Small intestine (tissue), 7 donors: ENCODE measurements at regions not wholly inside any gene's neighbourhood (a gene's known extent, or its start where the extent isn't known, plus 50 kb on each side); places are given as distances from the start of the nearest gene placed in this dataset.
A peak's percentile ranks its signal among the peaks of the same experiment; 100 is the strongest.

Source experiments
- DNase-seq, 2 donors: peaks; one replicate each; pipeline versions ENCODE4 v3.0.0 to v3.0.0-alpha.2; 2013
- FAIRE-seq: peaks from 2 replicates; lab custom pipeline; 2012; peaks lifted over from hg19 to GRCh38; lab: Jason Lieb, UNC
- H3K27ac ChIP-seq, 3 donors: one replicate each; pipeline ENCODE4 v1.5.1; 2013; ENCODE audit warnings: low read length in 2 of 3, mild to moderate bottlenecking in 2 of 3, control low read depth in 1 of 3, inconsistent platforms in 1 of 3, low read depth in 1 of 3, moderate library complexity in 1 of 3
- H3K27me3 ChIP-seq, 3 donors: one replicate each; pipeline ENCODE4 v1.6.1; 2013; ENCODE audit warnings: low read length in 3 of 3, inconsistent platforms in 1 of 3; ENCODE audit not compliant: control insufficient read depth in 3 of 3, insufficient read depth in 3 of 3
- H3K36me3 ChIP-seq, 3 donors: one replicate each; pipeline ENCODE4 v1.6.1; 2013; ENCODE audit warnings: low read length in 3 of 3, inconsistent platforms in 1 of 3, low read depth in 1 of 3, mild to moderate bottlenecking in 1 of 3, moderate library complexity in 1 of 3; ENCODE audit not compliant: control insufficient read depth in 3 of 3, insufficient read depth in 2 of 3
- H3K4me1 ChIP-seq, 3 donors: one replicate each; pipeline ENCODE4 v1.6.1; 2013; ENCODE audit warnings: low read length in 2 of 3, inconsistent platforms in 1 of 3, low read depth in 1 of 3, mild to moderate bottlenecking in 1 of 3, moderate library complexity in 1 of 3; ENCODE audit not compliant: control insufficient read depth in 3 of 3, insufficient read depth in 2 of 3
- H3K4me3 ChIP-seq, 3 donors: one replicate each; pipeline ENCODE4 v1.5.1; 2013; ENCODE audit warnings: low read length in 3 of 3, control low read depth in 1 of 3, inconsistent platforms in 1 of 3, low read depth in 1 of 3, mild to moderate bottlenecking in 1 of 3, moderate library complexity in 1 of 3
- H3K9me3 ChIP-seq, 2 donors: one replicate each; pipeline ENCODE4 v1.6.1; 2013; ENCODE audit warnings: low read depth in 1 of 2, low read length in 1 of 2; ENCODE audit not compliant: control insufficient read depth in 2 of 2, insufficient read depth in 1 of 2
- WGBS, 3 donors: extraction: QIAGEN DNeasy Blood & Tissue Kit; methylation state at CpG; one replicate each; pipeline ENCODE4 v1.1.7; 2013; 5-methylcytosine and 5-hydroxymethylcytosine counted together
- donor health status: healthy with polysubstance abuse.
- donor health status: control.
- donor health status: control.
- donor health status: Bipolar disorder and iron deficiency.
- donor health status: healthy.

DNA sequence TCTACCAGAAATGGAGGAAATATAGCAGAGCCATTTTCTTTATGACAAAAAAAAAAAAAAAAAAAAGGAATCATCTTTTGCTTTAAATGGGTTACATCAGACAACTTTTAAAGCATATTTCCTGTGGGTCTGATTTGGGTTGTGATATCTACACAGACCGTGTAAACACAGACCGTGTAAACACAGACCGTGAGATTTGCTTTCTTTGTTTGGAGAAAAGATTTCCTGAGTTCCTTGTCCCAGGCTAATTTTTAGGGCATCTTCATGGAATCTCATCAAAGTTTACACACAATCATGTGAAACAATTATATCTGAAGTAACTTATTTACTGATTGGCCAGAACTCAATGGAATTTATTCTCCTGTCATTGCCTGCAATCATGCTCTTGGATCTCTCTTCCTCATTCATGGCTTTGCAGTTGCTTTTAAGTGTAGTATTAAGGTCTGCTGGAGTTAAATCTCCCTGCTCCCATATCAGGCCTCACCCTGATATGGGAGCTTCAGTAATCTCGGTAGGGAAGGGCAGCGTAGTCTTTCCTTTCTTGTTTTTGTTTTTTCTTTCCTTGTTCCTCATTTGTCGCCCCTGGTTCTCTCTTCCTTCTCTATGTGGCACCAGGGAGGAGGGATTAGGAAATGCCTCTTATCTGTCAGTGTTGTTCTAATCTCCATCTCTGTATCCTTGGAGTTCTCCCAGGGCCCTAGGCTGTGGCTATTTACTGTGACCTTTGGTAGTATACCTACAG, 248.6 kb upstream of the JADE1 start:
- Histone ChIP-seq H3K9me3 (no peaks in the 10 kb centered on the region), H3K4me3 (no peak overlapping the region), H3K4me1 (peaks cover 0 to 16% (median 0%) of the 10 kb centered on the region in 3 donors), H3K27ac (peak overlapping the region in 2 of 3 donors; percentile 10 to 54), H3K36me3 (no peaks in the 10 kb centered on the region), H3K27me3 (no peaks in the 10 kb centered on the region)
- 9 to 33% (median 20%) methylated on average over 6 of the region's 6 CpGs for WGBS, 3 donors
- FAIRE-seq = no peak
- peak; percentile 50 to 86 for DNase-seq

DNA sequence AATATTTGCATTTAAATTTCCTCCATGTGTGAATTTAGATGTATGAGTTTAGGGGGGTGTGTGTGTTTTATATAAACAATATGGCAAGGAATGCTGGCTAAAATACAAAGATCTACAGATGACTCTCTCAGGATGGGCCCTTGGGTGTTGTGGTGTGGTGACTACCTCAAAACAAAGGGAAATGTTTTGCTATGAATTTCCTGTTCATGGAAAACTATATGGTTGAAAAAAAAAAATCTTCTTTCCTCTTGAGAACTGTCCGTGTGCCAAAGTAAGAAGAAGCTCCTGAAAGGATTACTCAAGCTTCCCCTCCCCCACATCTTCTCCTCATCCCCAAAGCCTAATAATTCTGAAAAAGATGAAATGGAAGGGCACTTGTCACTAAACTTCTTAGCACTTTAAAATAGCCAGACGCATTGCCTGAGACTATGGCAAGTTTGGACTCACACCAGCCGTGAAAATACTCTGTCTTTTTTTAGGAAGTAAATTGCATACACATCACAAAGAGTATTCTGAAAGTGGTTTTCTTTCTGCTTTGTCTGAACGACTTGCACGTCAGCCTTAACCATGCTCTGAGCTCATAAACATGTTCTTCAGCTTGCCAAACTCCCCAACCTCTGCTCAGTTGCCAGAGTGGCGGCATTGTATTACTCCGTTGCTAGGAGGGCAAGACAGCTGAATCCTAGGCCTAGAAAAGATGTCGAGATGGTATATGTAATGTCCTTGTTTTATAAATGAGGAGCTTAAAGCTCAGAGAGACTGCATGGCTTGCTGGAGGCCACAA, 250.4 kb upstream of the JADE1 start:
- Histone ChIP-seq H3K9me3 (no peaks in the 10 kb centered on the region), H3K4me3 (no peak overlapping the region), H3K36me3 (no peaks in the 10 kb centered on the region), H3K27ac (peak overlapping the region in 2 of 3 donors; percentile 46 to 70), H3K27me3 (no peaks in the 10 kb centered on the region), H3K4me1 (peaks cover 0 to 20% (median 3%) of the 10 kb centered on the region in 3 donors)
- WGBS, 3 donors = 58 to 72% (median 71%) methylated on average over 8 of the region's 8 CpGs
- FAIRE-seq (no peak), DNase-seq (peak in 1 of 2 donors; percentile 27)

DNA sequence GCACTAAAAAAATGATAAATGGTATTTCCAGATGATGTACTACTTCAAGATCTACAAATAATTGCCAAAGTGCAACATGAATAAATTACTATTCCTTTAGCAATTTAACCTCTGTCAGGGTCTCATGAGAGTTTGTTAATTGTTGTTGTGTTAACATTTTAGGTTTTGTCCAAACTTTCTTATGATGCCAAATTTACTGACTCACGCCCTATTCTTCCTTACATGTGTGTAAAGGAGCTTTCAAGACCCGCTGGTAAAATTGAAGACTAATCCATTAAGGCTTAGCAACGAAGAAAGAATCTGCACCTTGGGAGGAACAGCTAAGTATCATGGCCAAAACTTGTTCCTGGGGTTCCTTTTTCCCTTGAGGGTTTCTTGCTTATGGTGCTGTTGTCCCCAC, 252.7 kb upstream of the JADE1 start:
- H3K4me1 ChIP-seq = peaks cover 0 to 35% (median 3%) of the 10 kb centered on the region in 3 donors
- peaks cover 0 to under 1% of the 10 kb centered on the region in 2 donors for H3K9me3 ChIP-seq
- H3K27ac ChIP-seq = no peak overlapping the region
- no peak overlapping the region for H3K4me3 ChIP-seq
- no peaks in the 10 kb centered on the region for H3K36me3 ChIP-seq
- DNase-seq = no peak
- 81 to 85% (median 85%) methylated on average over 3 of the region's 3 CpGs for WGBS, 3 donors
- no peak for FAIRE-seq
- no peaks in the 10 kb centered on the region for H3K27me3 ChIP-seq

DNA sequence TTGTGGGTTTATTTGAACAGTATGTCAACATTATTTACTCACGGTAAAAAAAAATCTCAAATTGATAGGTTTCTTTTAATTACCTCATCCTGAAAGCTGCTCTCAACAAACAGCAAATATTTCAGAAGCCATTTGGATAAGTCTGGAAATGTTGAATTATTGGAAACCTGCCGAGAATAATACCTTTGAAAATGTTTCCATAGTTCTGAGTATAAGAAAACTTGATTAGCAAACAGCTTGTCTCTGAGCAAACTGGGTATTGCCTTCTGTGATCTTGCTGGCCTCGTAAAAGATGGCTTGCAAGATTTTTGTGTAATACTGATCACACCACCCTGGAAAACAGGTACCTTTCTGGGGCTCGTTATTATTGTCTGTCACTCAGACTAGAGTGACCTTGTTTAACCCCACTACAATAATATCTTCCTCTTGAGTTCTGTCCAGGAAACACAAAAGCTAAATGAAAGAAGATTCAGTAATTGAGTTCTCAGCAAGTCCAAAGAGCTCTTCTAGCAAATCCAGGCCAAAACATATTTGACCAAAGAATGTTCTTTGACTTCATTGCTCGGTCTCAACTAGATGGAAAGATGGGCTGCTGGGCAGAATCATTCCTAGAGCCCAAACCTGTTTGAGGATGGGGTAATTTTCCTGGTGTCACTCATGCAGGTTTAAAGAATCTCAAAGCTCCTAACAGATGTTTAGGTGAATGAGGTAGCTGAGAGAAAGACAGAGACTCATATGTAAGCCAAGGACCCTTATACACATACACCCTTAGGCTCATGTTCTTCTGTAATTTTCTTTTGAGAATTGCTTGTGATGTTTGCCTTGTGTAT, 255.6 kb upstream of the JADE1 start:
- WGBS, 3 donors = 8 to 27% (median 16%) methylated on average over 5 of the region's 5 CpGs
- Histone ChIP-seq H3K27me3 (no peaks in the 10 kb centered on the region), H3K27ac (peak overlapping the region; percentile 62 to 94 (median 77)), H3K4me1 (peaks cover 0 to 21% (median 3%) of the 10 kb centered on the region in 3 donors), H3K9me3 (peaks cover 0 to 11% of the 10 kb centered on the region in 2 donors), H3K36me3 (no peaks in the 10 kb centered on the region), H3K4me3 (peak overlapping the region in 1 of 3 donors; percentile 59)
- peak; percentile 62 to 64 for DNase-seq
- no peak for FAIRE-seq

DNA sequence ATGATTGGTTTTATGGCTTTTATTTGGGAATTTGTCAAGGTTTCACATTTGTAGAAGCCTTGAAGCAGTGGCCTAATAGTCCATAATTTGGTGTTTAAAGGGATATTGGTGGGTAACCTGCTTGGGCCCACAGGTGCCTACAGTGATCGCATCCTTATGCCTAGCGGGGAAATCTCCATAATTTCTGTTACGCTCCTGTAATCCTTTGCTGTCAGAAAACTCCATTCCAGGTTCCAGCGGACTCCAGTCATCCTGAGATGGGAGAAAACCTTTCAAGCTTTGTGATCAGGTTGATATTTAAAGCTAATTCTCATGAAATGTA, 257.0 kb upstream of the JADE1 start:
- H3K27ac ChIP-seq = peak overlapping the region; percentile 77 to 94 (median 88)
- DNase-seq = no peak

DNA sequence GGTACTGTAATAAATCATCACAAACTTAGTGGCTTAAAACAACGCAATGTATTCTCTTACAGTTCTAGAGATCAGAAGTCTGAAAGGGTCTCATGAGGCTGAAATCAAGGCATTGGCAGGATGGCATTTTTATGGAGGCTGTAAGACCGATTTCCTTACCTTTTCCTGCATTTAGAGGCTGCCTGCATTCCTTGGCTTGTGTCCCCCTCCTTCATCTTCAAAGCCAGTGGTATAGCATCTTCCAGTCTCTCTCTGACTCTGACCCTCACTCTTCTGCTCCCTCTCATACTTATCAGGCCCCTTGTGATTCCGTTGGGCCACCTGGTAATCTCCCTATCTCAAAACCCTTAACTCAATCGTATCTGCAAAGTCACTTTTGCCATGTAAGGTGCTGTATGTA, 258.2 kb upstream of the JADE1 start:
- Histone ChIP-seq H3K4me1 (peaks cover 0 to 20% (median 3%) of the 10 kb centered on the region in 3 donors), H3K9me3 (peaks cover 0 to 11% of the 10 kb centered on the region in 2 donors), H3K27me3 (no peaks in the 10 kb centered on the region), H3K27ac (no peak overlapping the region), H3K36me3 (no peaks in the 10 kb centered on the region), H3K4me3 (no peak overlapping the region)
- WGBS, 3 donors = 91 to 93% (median 91%) methylated on average over 4 of the region's 4 CpGs
- DNase-seq = no peak
- FAIRE-seq = no peak

More for the DNA sequence above, 257.0 kb upstream of the JADE1 start:
- H3K9me3 ChIP-seq = peaks cover 0 to 11% of the 10 kb centered on the region in 2 donors
- H3K36me3 ChIP-seq = no peaks in the 10 kb centered on the region
- no peaks in the 10 kb centered on the region for H3K27me3 ChIP-seq
- WGBS, 3 donors = 51 to 82% (median 53%) methylated on average over 4 of the region's 4 CpGs
- FAIRE-seq = no peak
- peaks cover 0 to 20% (median 3%) of the 10 kb centered on the region in 3 donors for H3K4me1 ChIP-seq
- H3K4me3 ChIP-seq = peak overlapping the region in 2 of 3 donors; percentile 43 to 59

DNA sequence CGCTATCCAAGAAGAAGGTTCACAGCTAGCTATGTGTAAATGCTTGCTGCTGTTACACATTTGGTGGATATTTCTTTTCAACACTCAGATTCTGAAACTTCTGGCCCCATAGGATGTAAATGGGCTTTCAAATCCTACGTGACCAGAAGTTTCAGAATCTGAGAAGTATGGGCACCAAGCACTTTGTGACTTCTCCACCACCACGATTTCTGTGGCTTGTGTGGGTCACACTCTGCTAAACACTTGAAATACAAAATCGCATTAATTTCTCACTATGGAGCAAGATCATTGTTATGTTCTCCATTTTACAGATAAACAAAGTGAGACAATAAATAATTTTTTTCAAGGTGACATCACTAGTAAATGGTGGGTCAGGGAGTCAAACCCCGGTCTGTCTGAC, 259.4 kb upstream of the JADE1 start:
- Histone ChIP-seq H3K9me3 (peaks cover 0 to 11% of the 10 kb centered on the region in 2 donors), H3K4me3 (no peak overlapping the region), H3K27ac (no peak overlapping the region), H3K36me3 (no peaks in the 10 kb centered on the region), H3K4me1 (peaks cover 0 to 20% (median 3%) of the 10 kb centered on the region in 3 donors), H3K27me3 (no peaks in the 10 kb centered on the region)
- FAIRE-seq = no peak
- DNase-seq = no peak
- 83 to 95% (median 88%) methylated on average over 5 of the region's 5 CpGs for WGBS, 3 donors

DNA sequence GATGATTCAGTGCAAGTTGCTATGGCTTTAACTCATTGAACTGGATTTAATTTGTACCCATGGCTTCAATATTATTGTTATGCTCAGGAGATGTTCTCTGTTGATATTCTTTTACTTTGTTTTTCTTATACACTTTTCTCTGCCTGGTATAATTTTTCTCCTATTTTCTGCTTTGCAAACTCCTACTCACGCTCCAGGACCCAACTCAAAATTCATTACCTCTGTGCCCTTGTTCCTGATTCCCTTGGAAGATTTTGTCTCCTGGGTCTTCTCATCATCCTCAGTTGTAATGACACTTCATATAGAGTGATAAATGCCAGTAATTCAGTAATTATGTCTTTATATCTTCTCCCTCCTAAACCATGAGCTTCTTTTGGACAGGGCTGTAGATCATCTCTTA, 259.9 kb upstream of the JADE1 start:
- H3K4me3 ChIP-seq = no peak overlapping the region
- DNase-seq (no peak), FAIRE-seq (no peak)
- 88 to 100% (median 98%) methylated on average over 1 of the region's 1 CpG for WGBS, 3 donors
- H3K27ac ChIP-seq = no peak overlapping the region
- peaks cover 0 to 11% of the 10 kb centered on the region in 2 donors for H3K9me3 ChIP-seq
- H3K27me3 ChIP-seq = no peaks in the 10 kb centered on the region
- H3K36me3 ChIP-seq = no peaks in the 10 kb centered on the region
- peaks cover 0 to 25% (median 0%) of the 10 kb centered on the region in 3 donors for H3K4me1 ChIP-seq
